Prostate gland (tissue), 2 donors: ENCODE measurements at regions not wholly inside any gene's neighbourhood (a gene's known extent, or its start where the extent isn't known, plus 50 kb on each side); places are given as distances from the start of the nearest gene placed in this dataset.
A peak's percentile ranks its signal among the peaks of the same experiment; 100 is the strongest.

Experiments
- DNase-seq: peaks from one replicate; pipeline ENCODE4 v3.0.0-alpha.2; 2019; ENCODE audit warnings: low spot score
- H3K27ac ChIP-seq, 2 donors: fragments of 200-600 bp; sonication (generic); 2 replicates each; pipeline ENCODE4 v1.5.1; 2017 to 2019
- H3K27me3 ChIP-seq: fragments of 200-600 bp; sonication (generic); replicated peaks from 2 replicates; pipeline ENCODE4 v1.5.1; 2019; ENCODE audit not compliant: insufficient read depth
- H3K36me3 ChIP-seq, 2 donors: fragments of 200-600 bp; sonication (generic); 1 replicate in 1 of 2; 2 replicates in 1 of 2; pipeline versions ENCODE4 v1.5.1 to v1.8.1; 2017 to 2019
- H3K4me1 ChIP-seq: fragments of 200-600 bp; sonication (generic); replicated peaks from 2 replicates; pipeline ENCODE4 v1.5.1; 2019
- H3K4me3 ChIP-seq, 2 donors: fragments of 200-600 bp; sonication (generic); 2 replicates each; pipeline ENCODE4 v1.5.1; 2017 to 2019
- H3K9me3 ChIP-seq: fragments of 200-600 bp; sonication (generic); 2 replicates; pipeline ENCODE4 v1.5.1; 2017
- CTCF ChIP-seq, 4 experiments: fragments of 200-600 bp in 2 of 4; fragments of 450-650 bp in 2 of 4; sonication (generic) in 2 of 4; IDR thresholded peaks; 1 replicate in 3 of 4; 2 replicates in 1 of 4; pipeline ENCODE4 v1.5.1; 2016 to 2019; ENCODE audit warnings: antibody characterized with exemption in 4 of 4, mild to moderate bottlenecking in 2 of 4, moderate library complexity in 2 of 4
- POLR2A ChIP-seq: fragments of 450-650 bp; IDR thresholded peaks from one replicate; pipeline ENCODE4 v1.6.1; 2016; ENCODE audit warnings: antibody characterized with exemption, mild to moderate bottlenecking
- POLR2AphosphoS5 ChIP-seq: sonication (generic); formaldehyde crosslinking; IDR thresholded peaks from one replicate; pipeline ENCODE4 v1.6.1; 2017; ENCODE audit warnings: antibody characterized with exemption
- WGBS: methylation state at CpG from one replicate; pipeline ENCODE4 v1.1.5; 2018; 5-methylcytosine and 5-hydroxymethylcytosine counted together
- intact Hi-C: fragments of 100-400 bp; cut with DNase I; formaldehyde crosslinking; loops from one replicate; pipeline ENCODE4 v1.14.2; 2022

GRCh38 chr15:58332676-58333400, 99.0 kb upstream of the LIPC start:
- TF ChIP-seq CTCF (IDR thresholded peaks at IDR 0.05) (no peak), POLR2AphosphoS5 (peak; percentile 92), POLR2A (no peak)
- intact Hi-C loops: loop anchor here (2.0 to 5.0 kb wide), 3 partner anchors 86 to 414 kb away; partner anchors contain the start of gene ADAM10
- H3K9me3 ChIP-seq: no peaks in the 10 kb centered on the region
- H3K4me1 ChIP-seq: peaks cover 38% of the 10 kb centered on the region
- DNase-seq: peak; percentile 62
- H3K27me3 ChIP-seq: no peaks in the 10 kb centered on the region
- no peak overlapping the region for H3K4me3 ChIP-seq
- H3K36me3 ChIP-seq: no peaks in the 10 kb centered on the region
- peak overlapping the region; percentile 96 to 98 for H3K27ac ChIP-seq

- Histone ChIP-seq H3K4me3 (no peak overlapping the region), H3K9me3 (no peaks in the 10 kb centered on the region), H3K27me3 (no peaks in the 10 kb centered on the region), H3K27ac (peak overlapping the region; percentile 96 to 98), H3K4me1 (peaks cover 38% of the 10 kb centered on the region), H3K36me3 (no peaks in the 10 kb centered on the region)
- intact Hi-C loops: loop anchor here (5.0 kb wide), 2 partner anchors 88 to 412 kb away; partner anchors contain the start of gene ADAM10
- no peak for TF ChIP-seq POLR2AphosphoS5
- no peak for TF ChIP-seq POLR2A
- no peak for TF ChIP-seq CTCF (IDR thresholded peaks at IDR 0.05)
- WGBS: 95% methylated on average over 2 of the region's 2 CpGs
- DNase-seq: no peak
Measured at GRCh38 chr15:58334803-58335202, 97.0 kb upstream of the LIPC start.

GRCh38 chr15:58336161-58336560, 95.6 kb upstream of the LIPC start:
- H3K9me3 ChIP-seq: no peaks in the 10 kb centered on the region

GRCh38 chr15:58340176-58340575, 91.6 kb upstream of the LIPC start:
- Histone ChIP-seq H3K27me3 (no peaks in the 10 kb centered on the region), H3K27ac (no peak overlapping the region), H3K4me1 (peaks cover 3% of the 10 kb centered on the region), H3K4me3 (no peak overlapping the region), H3K36me3 (no peaks in the 10 kb centered on the region), H3K9me3 (no peaks in the 10 kb centered on the region)
- intact Hi-C loops: no loop called here
- TF ChIP-seq POLR2AphosphoS5 (no peak), CTCF (IDR thresholded peaks at IDR 0.05) (no peak), POLR2A (no peak)
- 60% methylated on average over 3 of the region's 3 CpGs for WGBS
- no peak for DNase-seq

More at GRCh38 chr15:58336161-58336560, 95.6 kb upstream of the LIPC start:
- H3K4me1 ChIP-seq: peaks cover 26% of the 10 kb centered on the region
- intact Hi-C loops: no loop called here
- no peak overlapping the region for H3K4me3 ChIP-seq
- no peak for DNase-seq
- TF ChIP-seq CTCF (IDR thresholded peaks at IDR 0.05) (no peak), POLR2AphosphoS5 (no peak), POLR2A (no peak)
- H3K27me3 ChIP-seq: no peaks in the 10 kb centered on the region
- H3K27ac ChIP-seq: peak overlapping the region; percentile 22 to 98
- no peaks in the 10 kb centered on the region for H3K36me3 ChIP-seq
- 74% methylated on average over 3 of the region's 3 CpGs for WGBS

- H3K36me3 ChIP-seq: no peaks in the 10 kb centered on the region
- H3K4me1 ChIP-seq: no peaks in the 10 kb centered on the region
- 76% methylated on average over 6 of the region's 6 CpGs for WGBS
- H3K27me3 ChIP-seq: no peaks in the 10 kb centered on the region
- intact Hi-C loops: no loop called here
- no peak for DNase-seq
- H3K9me3 ChIP-seq: no peaks in the 10 kb centered on the region
- H3K4me3 ChIP-seq: no peak overlapping the region
- TF ChIP-seq POLR2AphosphoS5 (no peak), CTCF (IDR thresholded peaks at IDR 0.05) (no peak)
- H3K27ac ChIP-seq: peak overlapping the region in 1 of 2 donors; percentile 46
Measured at GRCh38 chr15:58342508-58342907, 89.3 kb upstream of the LIPC start.
